Endodermal cell (in vitro differentiated cells): ENCODE measurements at regions not wholly inside any gene's neighbourhood (a gene's known extent, or its start where the extent isn't known, plus 50 kb on each side); places are given as distances from the start of the nearest gene placed in this dataset.

Source experiments
- DNase-seq: peaks from one replicate; pipeline ENCODE4 v3.0.0-alpha.2; 2017
- H3K27ac ChIP-seq: 2 replicates; pipeline ENCODE4 v1.5.1; 2013; ENCODE audit warnings: mild to moderate bottlenecking, low read depth, low read length, moderate library complexity
- H3K27me3 ChIP-seq: 2 replicates; pipeline ENCODE4 v1.6.1; 2013; ENCODE audit warnings: mild to moderate bottlenecking, low read length, moderate library complexity; ENCODE audit not compliant: insufficient read depth, control insufficient read depth, poor library complexity, severe bottlenecking
- H3K36me3 ChIP-seq: 2 replicates; pipeline ENCODE4 v1.7.0; 2013; ENCODE audit warnings: mild to moderate bottlenecking, low read length, moderate library complexity; ENCODE audit not compliant: control insufficient read depth, insufficient read depth
- H3K4me1 ChIP-seq: one replicate; pipeline ENCODE4 v1.7.0; 2013; ENCODE audit warnings: low read length; ENCODE audit not compliant: control insufficient read depth, insufficient read depth
- H3K4me3 ChIP-seq: 2 replicates; pipeline ENCODE4 v1.5.1; 2013; ENCODE audit warnings: mild to moderate bottlenecking, low read length, moderate library complexity
- H3K9ac ChIP-seq: 2 replicates; pipeline ENCODE4 v1.6.1; 2013; ENCODE audit warnings: mild to moderate bottlenecking, low read length, moderate library complexity; ENCODE audit not compliant: poor library complexity, severe bottlenecking; ENCODE audit errors: extremely low read depth
- H3K9me3 ChIP-seq: 2 replicates; pipeline ENCODE4 v1.6.1; 2013; ENCODE audit warnings: mild to moderate bottlenecking, low read length, moderate library complexity; ENCODE audit not compliant: control insufficient read depth
- H3K27ac Mint-ChIP-seq: 2 replicates; pipeline ENCODE4 v1.8.0; 2020; ENCODE audit warnings: mixed read lengths
- H3K27me3 Mint-ChIP-seq: 2 replicates; pipeline ENCODE4 v1.8.0; 2021; ENCODE audit warnings: mild to moderate bottlenecking, mixed read lengths; ENCODE audit not compliant: insufficient read depth
- H3K36me3 Mint-ChIP-seq: 2 replicates; pipeline ENCODE4 v1.8.0; 2020; ENCODE audit warnings: low read depth, mixed read lengths
- H3K4me1 Mint-ChIP-seq: 2 replicates; pipeline ENCODE4 v1.8.0; 2020; ENCODE audit warnings: mixed read lengths
- H3K4me3 Mint-ChIP-seq: 2 replicates; pipeline ENCODE4 v1.8.0; 2020; ENCODE audit warnings: mild to moderate bottlenecking, moderate library complexity, mixed read lengths
- H3K9me3 Mint-ChIP-seq: 2 replicates; pipeline ENCODE4 v1.8.0; 2020; ENCODE audit warnings: mild to moderate bottlenecking, mixed read lengths
- WGBS, 2 experiments: methylation state at CpG; one replicate each; pipeline versions ENCODE4 v1.1.5 to v1.1.7; 2013; ENCODE audit warnings: missing lambda C conversion rate in 2 of 2, mixed read lengths in 1 of 2; ENCODE audit not compliant: insufficient coverage in 1 of 2, insufficient read length in 1 of 2; 5-methylcytosine and 5-hydroxymethylcytosine counted together
- TF ChIP-seq, protein P1 (sequence below): fragments of 200-600 bp; sonication (generic); conservative IDR thresholded peaks from 2 replicates; pipeline ENCODE4 v1.5.0; 2021; ENCODE audit warnings: antibody characterized with exemption, mild to moderate bottlenecking

DNA sequence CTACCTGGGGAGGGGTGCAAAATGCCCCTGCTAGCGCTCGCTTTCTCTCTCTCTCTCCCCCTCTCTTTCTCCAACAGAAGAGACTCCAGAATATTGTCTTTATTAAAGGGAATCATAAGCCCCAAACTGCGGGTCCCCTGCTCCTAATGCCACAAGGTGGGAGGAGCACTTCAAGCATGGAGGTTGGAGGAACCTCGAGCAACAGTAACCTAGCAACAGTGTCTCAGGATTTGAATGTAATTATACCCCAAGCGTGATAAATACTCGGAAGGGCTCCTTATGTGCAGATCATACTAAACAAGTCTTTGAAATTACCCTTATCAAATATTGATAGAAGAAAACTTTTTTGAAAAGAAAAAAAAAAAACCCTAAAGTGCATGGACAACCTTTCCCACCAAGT lies 582.2 kb upstream of the PPP2R3A start:
- Mint-ChIP-seq H3K27ac (no peak overlapping the region), H3K4me3 (no peak overlapping the region), H3K27me3 (no peaks in the 10 kb centered on the region), H3K4me1 (peaks cover 12% of the 10 kb centered on the region), H3K36me3 (no peaks in the 10 kb centered on the region), H3K9me3 (no peaks in the 10 kb centered on the region)
- Histone ChIP-seq H3K27ac (no peak overlapping the region), H3K4me3 (no peak overlapping the region), H3K4me1 (no peaks in the 10 kb centered on the region), H3K9ac (no peak overlapping the region), H3K9me3 (no peaks in the 10 kb centered on the region), H3K27me3 (no peaks in the 10 kb centered on the region), H3K36me3 (no peaks in the 10 kb centered on the region)
- DNase-seq, result no peak
- WGBS, 2 experiments, result 71 to 86% methylated on average over 1 to 6 of the region's 6 CpGs
- TF ChIP-seq, protein P1, sequence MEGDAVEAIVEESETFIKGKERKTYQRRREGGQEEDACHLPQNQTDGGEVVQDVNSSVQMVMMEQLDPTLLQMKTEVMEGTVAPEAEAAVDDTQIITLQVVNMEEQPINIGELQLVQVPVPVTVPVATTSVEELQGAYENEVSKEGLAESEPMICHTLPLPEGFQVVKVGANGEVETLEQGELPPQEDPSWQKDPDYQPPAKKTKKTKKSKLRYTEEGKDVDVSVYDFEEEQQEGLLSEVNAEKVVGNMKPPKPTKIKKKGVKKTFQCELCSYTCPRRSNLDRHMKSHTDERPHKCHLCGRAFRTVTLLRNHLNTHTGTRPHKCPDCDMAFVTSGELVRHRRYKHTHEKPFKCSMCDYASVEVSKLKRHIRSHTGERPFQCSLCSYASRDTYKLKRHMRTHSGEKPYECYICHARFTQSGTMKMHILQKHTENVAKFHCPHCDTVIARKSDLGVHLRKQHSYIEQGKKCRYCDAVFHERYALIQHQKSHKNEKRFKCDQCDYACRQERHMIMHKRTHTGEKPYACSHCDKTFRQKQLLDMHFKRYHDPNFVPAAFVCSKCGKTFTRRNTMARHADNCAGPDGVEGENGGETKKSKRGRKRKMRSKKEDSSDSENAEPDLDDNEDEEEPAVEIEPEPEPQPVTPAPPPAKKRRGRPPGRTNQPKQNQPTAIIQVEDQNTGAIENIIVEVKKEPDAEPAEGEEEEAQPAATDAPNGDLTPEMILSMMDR, result no peak

DNA sequence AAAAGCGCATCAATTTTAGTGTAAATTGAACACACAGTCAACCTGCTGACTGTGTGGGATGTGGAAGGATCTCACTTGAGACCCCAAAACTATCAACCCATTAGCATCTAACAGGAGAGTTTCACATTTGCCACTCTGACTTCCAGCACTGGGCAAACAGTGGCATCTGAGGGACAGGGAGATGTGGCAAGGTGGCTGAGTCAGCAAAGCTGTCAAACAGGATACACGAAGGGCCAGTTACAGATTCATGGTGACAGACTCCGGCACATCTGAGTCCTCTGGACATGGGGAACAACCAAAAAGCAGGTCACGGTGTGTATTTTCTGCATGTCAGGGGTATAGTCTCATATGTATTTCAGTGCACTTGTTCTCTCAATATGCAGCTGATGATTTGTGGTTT lies 573.4 kb upstream of the PPP2R3A start:
- 93 to 95% methylated on average over 2 to 3 of the region's 4 CpGs for WGBS, 2 experiments
- no peak overlapping the region for H3K4me3 Mint-ChIP-seq
- H3K27ac Mint-ChIP-seq, result no peak overlapping the region
- Histone ChIP-seq H3K4me3 (no peak overlapping the region), H3K4me1 (no peaks in the 10 kb centered on the region), H3K27me3 (no peaks in the 10 kb centered on the region), H3K9me3 (peaks cover 20% of the 10 kb centered on the region), H3K27ac (no peak overlapping the region), H3K9ac (no peak overlapping the region), H3K36me3 (no peaks in the 10 kb centered on the region)
- TF ChIP-seq, protein P1, result no peak
- H3K9me3 Mint-ChIP-seq, result peaks cover 18% of the 10 kb centered on the region
- H3K36me3 Mint-ChIP-seq, result peaks cover 10% of the 10 kb centered on the region
- H3K4me1 Mint-ChIP-seq, result no peaks in the 10 kb centered on the region
- H3K27me3 Mint-ChIP-seq, result no peaks in the 10 kb centered on the region
- no peak for DNase-seq

DNA sequence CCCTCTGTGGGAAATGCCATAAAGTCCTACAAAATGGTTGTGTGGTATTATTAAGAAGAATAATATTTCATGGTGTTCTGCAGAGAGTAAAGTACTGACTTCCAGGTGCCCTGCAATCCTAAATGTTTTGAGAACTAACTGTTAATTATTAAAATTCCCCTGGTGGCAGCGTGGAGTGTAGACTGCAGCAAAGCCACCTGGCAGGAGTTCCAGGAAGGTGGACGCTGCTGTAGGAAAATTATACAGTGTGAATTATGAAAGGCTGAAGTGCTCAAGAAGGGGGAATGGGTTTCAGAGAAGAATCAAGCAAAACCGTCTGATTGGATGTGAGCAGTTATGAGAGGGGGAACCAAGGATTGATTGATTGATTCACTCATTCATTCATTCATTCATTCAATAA lies 572.4 kb upstream of the PPP2R3A start:
- no peak overlapping the region for H3K4me3 ChIP-seq
- H3K9me3 ChIP-seq, result peaks cover 20% of the 10 kb centered on the region
- 94 to 100% methylated on average over 2 to 3 of the region's 3 CpGs for WGBS, 2 experiments
- no peaks in the 10 kb centered on the region for H3K27me3 ChIP-seq
- Mint-ChIP-seq H3K36me3 (peaks cover 10% of the 10 kb centered on the region), H3K4me3 (no peak overlapping the region), H3K4me1 (no peaks in the 10 kb centered on the region), H3K27me3 (no peaks in the 10 kb centered on the region), H3K27ac (no peak overlapping the region), H3K9me3 (peaks cover 23% of the 10 kb centered on the region)
- H3K27ac ChIP-seq, result no peak overlapping the region
- TF ChIP-seq, protein P1, result peak; percentile 27
- no peak for DNase-seq
- H3K9ac ChIP-seq, result no peak overlapping the region
- no peaks in the 10 kb centered on the region for H3K36me3 ChIP-seq
- H3K4me1 ChIP-seq, result no peaks in the 10 kb centered on the region
